ENCODE measurements at regions not wholly inside any gene's neighbourhood (a gene's known extent, or its start where the extent isn't known, plus 50 kb on each side); places are given as distances from the start of the nearest gene placed in this dataset.

- TF ChIP-seq, protein P1, sequence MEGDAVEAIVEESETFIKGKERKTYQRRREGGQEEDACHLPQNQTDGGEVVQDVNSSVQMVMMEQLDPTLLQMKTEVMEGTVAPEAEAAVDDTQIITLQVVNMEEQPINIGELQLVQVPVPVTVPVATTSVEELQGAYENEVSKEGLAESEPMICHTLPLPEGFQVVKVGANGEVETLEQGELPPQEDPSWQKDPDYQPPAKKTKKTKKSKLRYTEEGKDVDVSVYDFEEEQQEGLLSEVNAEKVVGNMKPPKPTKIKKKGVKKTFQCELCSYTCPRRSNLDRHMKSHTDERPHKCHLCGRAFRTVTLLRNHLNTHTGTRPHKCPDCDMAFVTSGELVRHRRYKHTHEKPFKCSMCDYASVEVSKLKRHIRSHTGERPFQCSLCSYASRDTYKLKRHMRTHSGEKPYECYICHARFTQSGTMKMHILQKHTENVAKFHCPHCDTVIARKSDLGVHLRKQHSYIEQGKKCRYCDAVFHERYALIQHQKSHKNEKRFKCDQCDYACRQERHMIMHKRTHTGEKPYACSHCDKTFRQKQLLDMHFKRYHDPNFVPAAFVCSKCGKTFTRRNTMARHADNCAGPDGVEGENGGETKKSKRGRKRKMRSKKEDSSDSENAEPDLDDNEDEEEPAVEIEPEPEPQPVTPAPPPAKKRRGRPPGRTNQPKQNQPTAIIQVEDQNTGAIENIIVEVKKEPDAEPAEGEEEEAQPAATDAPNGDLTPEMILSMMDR (IDR thresholded peaks at IDR 0.05; ENCODE audit: control extremely low read depth, extremely low read depth), result no peak
- ATAC-seq (ENCODE audit: insufficient read depth, low FRiP score) (no peak), DNase-seq (no peak)
- Histone ChIP-seq H3K4me3 (no peak overlapping the region), H3K36me3 (ENCODE audit: control insufficient read depth in 4 of 4, insufficient read depth in 4 of 4, low read length in 4 of 4) (no peaks in the 10 kb centered on the region), H3K9ac (ENCODE audit: insufficient read depth in 1 of 2, low read length in 2 of 2) (no peak overlapping the region), H3K27ac (ENCODE audit: low read depth in 1 of 2, low read length in 1 of 2) (no peak overlapping the region), H3K4me1 (ENCODE audit: control insufficient read depth in 5 of 5, insufficient read depth in 5 of 5, low read length in 5 of 5) (no peaks in the 10 kb centered on the region), H3K9me3 (ENCODE audit: control insufficient read depth in 4 of 4, insufficient read depth in 3 of 4, low read length in 3 of 4) (peaks cover 0 to 4% (median 0%) of the 10 kb centered on the region in 4 donors), H3K27me3 (ENCODE audit: control insufficient read depth in 3 of 3, insufficient read depth in 3 of 3, low read length in 2 of 3) (no peaks in the 10 kb centered on the region)
- 76 to 82% methylated on average over 3 of the region's 3 CpGs for WGBS, 2 donors
Measured at GRCh38 chr3:104717828-104718196, 648.9 kb upstream of the ALCAM start.

DNA sequence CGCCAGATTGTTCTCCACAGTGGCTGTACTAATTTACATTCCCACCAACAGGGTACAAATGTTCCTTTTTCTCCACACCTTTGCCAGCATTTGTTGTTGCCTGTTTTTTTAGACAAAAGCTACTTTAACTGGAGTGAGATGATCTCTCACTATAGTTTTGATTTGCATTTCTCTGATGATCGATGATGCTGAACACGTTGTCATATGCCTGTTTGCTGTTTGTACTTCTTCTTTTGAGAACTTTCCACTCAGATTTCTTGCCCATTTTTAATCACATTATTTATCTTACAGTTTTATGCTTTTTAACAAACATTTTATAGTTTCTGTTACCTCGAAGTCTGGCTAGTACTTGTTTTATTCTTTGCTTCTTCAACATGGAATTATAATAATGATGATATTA lies 643.7 kb upstream of the ALCAM start:
- WGBS, 2 donors, result 83% methylated on average over 4 of the region's 4 CpGs
- Histone ChIP-seq H3K4me1 (ENCODE audit: control insufficient read depth in 5 of 5, insufficient read depth in 5 of 5, low read length in 5 of 5) (no peaks in the 10 kb centered on the region), H3K4me3 (no peak overlapping the region), H3K9me3 (ENCODE audit: control insufficient read depth in 4 of 4, insufficient read depth in 3 of 4, low read length in 3 of 4) (peaks cover 0 to 4% (median 0%) of the 10 kb centered on the region in 4 donors), H3K27me3 (ENCODE audit: control insufficient read depth in 3 of 3, insufficient read depth in 3 of 3, low read length in 2 of 3) (no peaks in the 10 kb centered on the region), H3K9ac (ENCODE audit: insufficient read depth in 1 of 2, low read length in 2 of 2) (no peak overlapping the region), H3K36me3 (ENCODE audit: control insufficient read depth in 4 of 4, insufficient read depth in 4 of 4, low read length in 4 of 4) (no peaks in the 10 kb centered on the region), H3K27ac (ENCODE audit: low read depth in 1 of 2, low read length in 1 of 2) (no peak overlapping the region)
- TF ChIP-seq, protein P1 (IDR thresholded peaks at IDR 0.05; ENCODE audit: control extremely low read depth, extremely low read depth), result no peak
- no peak for DNase-seq
- no peak for ATAC-seq (ENCODE audit: insufficient read depth, low FRiP score)

- DNase-seq, result no peak
- TF ChIP-seq, protein P1 (IDR thresholded peaks at IDR 0.05; ENCODE audit: control extremely low read depth, extremely low read depth), result no peak
Measured at GRCh38 chr3:104731074-104731473, 635.6 kb upstream of the ALCAM start.

GRCh38 chr3:104734627-104735026 lies 632.1 kb upstream of the ALCAM start:
- Histone ChIP-seq H3K36me3 (ENCODE audit: control insufficient read depth in 4 of 4, insufficient read depth in 4 of 4, low read length in 4 of 4) (no peaks in the 10 kb centered on the region), H3K9ac (ENCODE audit: insufficient read depth in 1 of 2, low read length in 2 of 2) (no peak overlapping the region), H3K27me3 (ENCODE audit: control insufficient read depth in 3 of 3, insufficient read depth in 3 of 3, low read length in 2 of 3) (no peaks in the 10 kb centered on the region), H3K4me1 (ENCODE audit: control insufficient read depth in 5 of 5, insufficient read depth in 5 of 5, low read length in 5 of 5) (no peaks in the 10 kb centered on the region), H3K9me3 (ENCODE audit: control insufficient read depth in 4 of 4, insufficient read depth in 3 of 4, low read length in 3 of 4) (no peaks in the 10 kb centered on the region), H3K4me3 (no peak overlapping the region), H3K27ac (ENCODE audit: low read depth in 1 of 2, low read length in 1 of 2) (no peak overlapping the region)
- WGBS, 2 donors, result 84 to 88% methylated on average over 2 of the region's 2 CpGs
- TF ChIP-seq, protein P1 (IDR thresholded peaks at IDR 0.05; ENCODE audit: control extremely low read depth, extremely low read depth), result no peak
- no peak for DNase-seq
- no peak for ATAC-seq (ENCODE audit: insufficient read depth, low FRiP score)

More at GRCh38 chr3:104731074-104731473, 635.6 kb upstream of the ALCAM start:
- ATAC-seq (ENCODE audit: insufficient read depth, low FRiP score), result no peak
- no peaks in the 10 kb centered on the region for H3K36me3 ChIP-seq (ENCODE audit: control insufficient read depth in 4 of 4, insufficient read depth in 4 of 4, low read length in 4 of 4)
- H3K27me3 ChIP-seq (ENCODE audit: control insufficient read depth in 3 of 3, insufficient read depth in 3 of 3, low read length in 2 of 3), result no peaks in the 10 kb centered on the region
- no peak overlapping the region for H3K27ac ChIP-seq (ENCODE audit: low read depth in 1 of 2, low read length in 1 of 2)
- no peaks in the 10 kb centered on the region for H3K4me1 ChIP-seq (ENCODE audit: control insufficient read depth in 5 of 5, insufficient read depth in 5 of 5, low read length in 5 of 5)
- no peak overlapping the region for H3K4me3 ChIP-seq
- H3K9me3 ChIP-seq (ENCODE audit: control insufficient read depth in 4 of 4, insufficient read depth in 3 of 4, low read length in 3 of 4), result no peaks in the 10 kb centered on the region
- no peak overlapping the region for H3K9ac ChIP-seq (ENCODE audit: insufficient read depth in 1 of 2, low read length in 2 of 2)
- WGBS, 2 donors, result 64 to 67% methylated on average over 3 of the region's 3 CpGs

All from lung (tissue), 11 donors.